ENCODE measurements at regions not wholly inside any gene's neighbourhood (a gene's known extent, or its start where the extent isn't known, plus 50 kb on each side); places are given as distances from the start of the nearest gene placed in this dataset.

- Histone ChIP-seq H3K4me2 (ENCODE audit: control insufficient read depth, extremely low read depth, insufficient read depth, low read depth, low read length) (no peak overlapping the region), H2AFZ (ENCODE audit: control insufficient read depth, low read length) (no peak overlapping the region), H3K27ac (ENCODE audit: control insufficient read depth, insufficient read depth, low read length) (no peak overlapping the region), H3K9me1 (ENCODE audit: control insufficient read depth, extremely low read depth, insufficient read depth, low read length) (no peaks in the 10 kb centered on the region), H3K9me3 (ENCODE audit: control insufficient read depth, low read depth, low read length) (no peaks in the 10 kb centered on the region), H3K36me3 (ENCODE audit: control insufficient read depth in 2 of 2, extremely low read depth in 1 of 2, insufficient read depth in 2 of 2, low read length in 2 of 2) (no peaks in the 10 kb centered on the region), H3K27me3 (ENCODE audit: control insufficient read depth, extremely low read depth, insufficient read depth, low read length) (no peaks in the 10 kb centered on the region), H3K79me2 (ENCODE audit: control insufficient read depth, insufficient read depth, low read length) (no peaks in the 10 kb centered on the region), H4K20me1 (ENCODE audit: control insufficient read depth, extremely low read depth, insufficient read depth, low read length) (no peaks in the 10 kb centered on the region), H3K4me1 (ENCODE audit: control insufficient read depth, extremely low read depth, insufficient read depth, low read length) (no peaks in the 10 kb centered on the region), H3K9ac (ENCODE audit: control insufficient read depth, extremely low read depth, insufficient read depth, low read length) (no peak overlapping the region), H3K4me3 (ENCODE audit: control insufficient read depth in 2 of 3, extremely low read depth in 1 of 3, insufficient read depth in 2 of 3, low read depth in 1 of 3, low read length in 3 of 3) (no peak overlapping the region)
- dilution Hi-C loops (cut with MboI; ENCODE audit: extremely low pct_ligation_motif_present, low sequenced_read_pairs): no loop called here
- no peak for FAIRE-seq
- TF ChIP-seq CTCF (optimal IDR thresholded peaks at IDR 0.05 in 1 of 3, IDR thresholded peaks at IDR 0.05 in 1 of 3, conservative IDR thresholded peaks at IDR 0.05 in 1 of 3; ENCODE audit: extremely low read depth in 1 of 3, insufficient read depth in 2 of 3, low read length in 3 of 3) (no peak), EZH2 (IDR thresholded peaks at IDR 0.05; ENCODE audit: low read length) (no peak)
- DNase-seq (ENCODE audit: low read depth, low spot score): no peak
Measured at GRCh38 chr2:126826491-126826890, 72.2 kb upstream of the TEX51 start.

GRCh38 chr2:126827371-126827770 is 71.3 kb upstream of the TEX51 start:
- Histone ChIP-seq H3K9me3 (ENCODE audit: control insufficient read depth, low read depth, low read length) (no peaks in the 10 kb centered on the region), H3K4me2 (ENCODE audit: control insufficient read depth, extremely low read depth, insufficient read depth, low read depth, low read length) (no peak overlapping the region), H3K36me3 (ENCODE audit: control insufficient read depth in 2 of 2, extremely low read depth in 1 of 2, insufficient read depth in 2 of 2, low read length in 2 of 2) (no peaks in the 10 kb centered on the region), H2AFZ (ENCODE audit: control insufficient read depth, low read length) (no peak overlapping the region), H3K9ac (ENCODE audit: control insufficient read depth, extremely low read depth, insufficient read depth, low read length) (no peak overlapping the region), H3K79me2 (ENCODE audit: control insufficient read depth, insufficient read depth, low read length) (no peaks in the 10 kb centered on the region), H3K27me3 (ENCODE audit: control insufficient read depth, extremely low read depth, insufficient read depth, low read length) (no peaks in the 10 kb centered on the region), H3K4me1 (ENCODE audit: control insufficient read depth, extremely low read depth, insufficient read depth, low read length) (no peaks in the 10 kb centered on the region), H3K4me3 (ENCODE audit: control insufficient read depth in 2 of 3, extremely low read depth in 1 of 3, insufficient read depth in 2 of 3, low read depth in 1 of 3, low read length in 3 of 3) (no peak overlapping the region), H3K27ac (ENCODE audit: control insufficient read depth, insufficient read depth, low read length) (no peak overlapping the region), H4K20me1 (ENCODE audit: control insufficient read depth, extremely low read depth, insufficient read depth, low read length) (no peaks in the 10 kb centered on the region), H3K9me1 (ENCODE audit: control insufficient read depth, extremely low read depth, insufficient read depth, low read length) (no peaks in the 10 kb centered on the region)
- dilution Hi-C loops (cut with MboI; ENCODE audit: extremely low pct_ligation_motif_present, low sequenced_read_pairs): no loop called here
- TF ChIP-seq CTCF (optimal IDR thresholded peaks at IDR 0.05 in 1 of 3, IDR thresholded peaks at IDR 0.05 in 1 of 3, conservative IDR thresholded peaks at IDR 0.05 in 1 of 3; ENCODE audit: extremely low read depth in 1 of 3, insufficient read depth in 2 of 3, low read length in 3 of 3) (no peak), EZH2 (IDR thresholded peaks at IDR 0.05; ENCODE audit: low read length) (no peak)
- FAIRE-seq: no peak
- DNase-seq (ENCODE audit: low read depth, low spot score): no peak

Data from keratinocyte (primary cell).